GM12891 (cell line): ENCODE measurements at regions not wholly inside any gene's neighbourhood (a gene's known extent, or its start where the extent isn't known, plus 50 kb on each side); places are given as distances from the start of the nearest gene placed in this dataset.
"Not testable (repeated sequence)": the region's sequence is repeated elsewhere in the genome, so short reads cannot be mapped to it uniquely, and the experiment has no call there.

ENCODE experiments used
- DNase-seq: peaks from one replicate; pipeline ENCODE4 v3.0.0; 2011; ENCODE audit warnings: low spot score; ENCODE audit not compliant: insufficient read length
- FAIRE-seq: peaks from 2 replicates; lab custom pipeline; 2011; peaks lifted over from hg19 to GRCh38; lab: Jason Lieb, UNC
- PAX5 ChIP-seq: IDR thresholded peaks from 2 replicates; pipeline ENCODE4 v1.6.1; 2011; ENCODE audit warnings: low read length, moderate library complexity, mild to moderate bottlenecking; ENCODE audit not compliant: insufficient read depth, severe bottlenecking
- POLR2A ChIP-seq: IDR thresholded peaks from 2 replicates; pipeline ENCODE4 v1.6.1; 2011; ENCODE audit warnings: low read depth, low read length, control low read depth
- POLR2AphosphoS5 ChIP-seq: IDR thresholded peaks from 2 replicates; pipeline ENCODE4 v1.6.1; 2011; ENCODE audit warnings: low read depth, low read length, control low read depth
- POU2F2 ChIP-seq: IDR thresholded peaks from 2 replicates; pipeline ENCODE4 v1.6.1; 2011; ENCODE audit warnings: low read depth, mild to moderate bottlenecking, control low read depth, low read length, moderate library complexity
- SPI1 ChIP-seq: IDR thresholded peaks from 2 replicates; pipeline ENCODE4 v1.6.1; 2011; ENCODE audit warnings: low read depth, low read length, control low read depth
- TAF1 ChIP-seq: IDR thresholded peaks from 2 replicates; pipeline ENCODE4 v1.6.1; 2011; ENCODE audit warnings: low read depth, low read length, control low read depth

GRCh38 chr10:9056521-9056920 lies 1002.0 kb downstream of the GATA3 start:
- TF ChIP-seq SPI1 (no peak), POLR2A (no peak), TAF1 (no peak), POLR2AphosphoS5 (no peak), PAX5 (no peak), POU2F2 (no peak)
- FAIRE-seq (no peak), DNase-seq (no peak)

- FAIRE-seq, result not testable (repeated sequence)
Measured at GRCh38 chr10:9057293-9057692, 1002.8 kb downstream of the GATA3 start.

GRCh38 chr10:9060314-9060713 lies 1005.8 kb downstream of the GATA3 start:
- DNase-seq (no peak), FAIRE-seq (no peak)
- TF ChIP-seq PAX5 (no peak), POU2F2 (no peak), SPI1 (no peak), TAF1 (no peak), POLR2A (no peak), POLR2AphosphoS5 (no peak)

More at GRCh38 chr10:9057293-9057692, 1002.8 kb downstream of the GATA3 start:
- not testable (repeated sequence) for DNase-seq

GRCh38 chr10:9061871-9062270 lies 1007.4 kb downstream of the GATA3 start:
- no peak for DNase-seq
- no peak for FAIRE-seq
- TF ChIP-seq POU2F2, result no peak
- no peak for TF ChIP-seq POLR2A
- TF ChIP-seq SPI1, result no peak
- TF ChIP-seq POLR2AphosphoS5, result no peak
- TF ChIP-seq TAF1, result no peak
- no peak for TF ChIP-seq PAX5

- no peak for DNase-seq
- FAIRE-seq, result no peak
- TF ChIP-seq POLR2A (no peak), POU2F2 (no peak), PAX5 (no peak)
Measured at GRCh38 chr10:9066152-9066551, 1011.7 kb downstream of the GATA3 start.

- DNase-seq, result no peak
- FAIRE-seq, result no peak
- TF ChIP-seq POU2F2, result no peak
- TF ChIP-seq PAX5, result no peak
- no peak for TF ChIP-seq POLR2AphosphoS5
- TF ChIP-seq POLR2A, result no peak
- no peak for TF ChIP-seq SPI1
- TF ChIP-seq TAF1, result no peak
Measured at GRCh38 chr10:9068003-9068402, 1013.5 kb downstream of the GATA3 start.

- no peak for TF ChIP-seq POLR2A
- no peak for DNase-seq
- no peak for FAIRE-seq
Measured at GRCh38 chr10:9069136-9069535, 1014.6 kb downstream of the GATA3 start.

- DNase-seq (no peak), FAIRE-seq (no peak)
- TF ChIP-seq POLR2A (no peak), POU2F2 (no peak), PAX5 (no peak), POLR2AphosphoS5 (no peak), TAF1 (no peak), SPI1 (no peak)
Measured at GRCh38 chr10:9075420-9075819, 1020.9 kb downstream of the GATA3 start.

GRCh38 chr10:9076066-9076465 lies 1021.6 kb downstream of the GATA3 start:
- TF ChIP-seq TAF1 (no peak), PAX5 (no peak), POLR2AphosphoS5 (no peak), POU2F2 (no peak), POLR2A (no peak), SPI1 (no peak)
- DNase-seq (no peak), FAIRE-seq (no peak)

- DNase-seq, result no peak
- FAIRE-seq, result no peak
- no peak for TF ChIP-seq POLR2A
- TF ChIP-seq PAX5, result no peak
Measured at GRCh38 chr10:9081253-9081652, 1026.8 kb downstream of the GATA3 start.

- no peak for FAIRE-seq
- DNase-seq, result no peak
- no peak for TF ChIP-seq POU2F2
Measured at GRCh38 chr10:9081961-9082360, 1027.5 kb downstream of the GATA3 start.
